NCI-H2171 (cell line): ENCODE measurements at regions not wholly inside any gene's neighbourhood (a gene's known extent, or its start where the extent isn't known, plus 50 kb on each side); places are given as distances from the start of the nearest gene placed in this dataset.

Source experiments
- DNase-seq: peaks from one replicate; lab custom pipeline; 2025; lab: John Stamatoyannopoulos, UW

GRCh38 chr2:189267925-189268579, 88.5 kb upstream of the COL5A2 start:
- DNase-seq = no peak

GRCh38 chr2:189268763-189269162, 89.2 kb upstream of the COL5A2 start:
- DNase-seq = no peak

- no peak for DNase-seq
Measured at GRCh38 chr2:189273734-189274133, 94.2 kb upstream of the COL5A2 start.

- no peak for DNase-seq
Measured at GRCh38 chr2:189274361-189274760, 94.8 kb upstream of the COL5A2 start.

- no peak for DNase-seq
Measured at GRCh38 chr2:189276277-189276676, 96.7 kb upstream of the COL5A2 start.

- no peak for DNase-seq
Measured at GRCh38 chr2:189281201-189281600, 101.6 kb upstream of the COL5A2 start.

GRCh38 chr2:189285349-189285748, 105.8 kb upstream of the COL5A2 start:
- no peak for DNase-seq

- no peak for DNase-seq
Measured at GRCh38 chr2:189285962-189286645, 106.5 kb upstream of the COL5A2 start.

GRCh38 chr2:189287363-189287762, 107.8 kb upstream of the COL5A2 start:
- DNase-seq = no peak

- peak; percentile 10 for DNase-seq
Measured at GRCh38 chr2:189287982-189288521, 108.5 kb upstream of the COL5A2 start.

GRCh38 chr2:189291460-189291859, 111.9 kb upstream of the COL5A2 start:
- DNase-seq = no peak

- DNase-seq = no peak
Measured at GRCh38 chr2:189293164-189293563, 113.6 kb upstream of the COL5A2 start.

GRCh38 chr2:189297446-189297845, 117.9 kb upstream of the COL5A2 start:
- DNase-seq = no peak

GRCh38 chr2:189298038-189298437, 118.5 kb upstream of the COL5A2 start:
- no peak for DNase-seq

- DNase-seq = no peak
Measured at GRCh38 chr2:189298481-189298880, 118.9 kb upstream of the COL5A2 start.

GRCh38 chr2:189299974-189300373, 120.4 kb upstream of the COL5A2 start:
- no peak for DNase-seq

- DNase-seq = no peak
Measured at GRCh38 chr2:189300916-189301315, 121.4 kb upstream of the COL5A2 start.

GRCh38 chr2:189302274-189302948, 122.8 kb upstream of the COL5A2 start:
- DNase-seq = no peak

GRCh38 chr2:189304360-189304759, 124.8 kb upstream of the COL5A2 start:
- no peak for DNase-seq

GRCh38 chr2:189305291-189305943, 125.9 kb upstream of the COL5A2 start:
- DNase-seq = no peak

- no peak for DNase-seq
Measured at GRCh38 chr2:189306525-189306924, 127.0 kb upstream of the COL5A2 start.

GRCh38 chr2:189308056-189308790, 128.7 kb upstream of the COL5A2 start:
- DNase-seq = no peak
